ENCODE measurements at regions not wholly inside any gene's neighbourhood (a gene's known extent, or its start where the extent isn't known, plus 50 kb on each side); places are given as distances from the start of the nearest gene placed in this dataset.
A peak's percentile ranks its signal among the peaks of the same experiment; 100 is the strongest.

GRCh38 chr6:120853489-120853888 lies 480.8 kb downstream of the TBC1D32 start:
- no peak overlapping the region for H3K4me3 ChIP-seq (ENCODE audit: low read depth, low read length)
- TF ChIP-seq CTCF (IDR thresholded peaks at IDR 0.05; ENCODE audit: insufficient read depth, low read depth, low read length): no peak
- DNase-seq (ENCODE audit: low read depth): no peak

- H3K4me3 ChIP-seq (ENCODE audit: low read depth, low read length): no peak overlapping the region
- no peak for TF ChIP-seq CTCF (IDR thresholded peaks at IDR 0.05; ENCODE audit: insufficient read depth, low read depth, low read length)
- DNase-seq (ENCODE audit: low read depth): no peak
These were observed 481.9 kb downstream of the TBC1D32 start for GRCh38 chr6:120852293-120852849.

GRCh38 chr6:120826253-120826652 lies 508.0 kb downstream of the TBC1D32 start:
- peak; percentile 37 for TF ChIP-seq CTCF (IDR thresholded peaks at IDR 0.05; ENCODE audit: insufficient read depth, low read depth, low read length)
- DNase-seq (ENCODE audit: low read depth): no peak
- no peak overlapping the region for H3K4me3 ChIP-seq (ENCODE audit: low read depth, low read length)

- no peak overlapping the region for H3K4me3 ChIP-seq (ENCODE audit: low read depth, low read length)
- DNase-seq (ENCODE audit: low read depth): no peak
- no peak for TF ChIP-seq CTCF (IDR thresholded peaks at IDR 0.05; ENCODE audit: insufficient read depth, low read depth, low read length)
These were observed 517.5 kb downstream of the TBC1D32 start for GRCh38 chr6:120816794-120817193.

GRCh38 chr6:120805276-120805675 lies 529.0 kb downstream of the TBC1D32 start:
- DNase-seq (ENCODE audit: low read depth): no peak

GRCh38 chr6:120804612-120805011 lies 529.7 kb downstream of the TBC1D32 start:
- no peak for TF ChIP-seq CTCF (IDR thresholded peaks at IDR 0.05; ENCODE audit: insufficient read depth, low read depth, low read length)
- no peak for DNase-seq (ENCODE audit: low read depth)
- H3K4me3 ChIP-seq (ENCODE audit: low read depth, low read length): no peak overlapping the region

More at GRCh38 chr6:120805276-120805675, 529.0 kb downstream of the TBC1D32 start:
- no peak for TF ChIP-seq CTCF (IDR thresholded peaks at IDR 0.05; ENCODE audit: insufficient read depth, low read depth, low read length)
- H3K4me3 ChIP-seq (ENCODE audit: low read depth, low read length): no peak overlapping the region

GRCh38 chr6:120786682-120787081 lies 547.6 kb downstream of the TBC1D32 start:
- TF ChIP-seq CTCF (IDR thresholded peaks at IDR 0.05; ENCODE audit: insufficient read depth, low read depth, low read length): no peak
- DNase-seq (ENCODE audit: low read depth): no peak

More at GRCh38 chr6:120786682-120787081, 547.6 kb downstream of the TBC1D32 start:
- H3K4me3 ChIP-seq (ENCODE audit: low read depth, low read length): no peak overlapping the region
